GM19463 (cell line): ENCODE measurements at regions not wholly inside any gene's neighbourhood (a gene's known extent, or its start where the extent isn't known, plus 50 kb on each side); places are given as distances from the start of the nearest gene placed in this dataset.
"Not testable (repeated sequence)": the region's sequence is repeated elsewhere in the genome, so short reads cannot be mapped to it uniquely, and the experiment has no call there.

Source experiments
- ATAC-seq: cut with Tn5 transposase; IDR thresholded peaks from one replicate; pipeline ENCODE4 v1.9.1; 2021; ENCODE audit warnings: mild to moderate bottlenecking, moderate library complexity; ENCODE audit not compliant: unreplicated experiment

GRCh38 chr3:20921112-20921511 lies 735.1 kb upstream of the SGO1 start:
- ATAC-seq = not testable (repeated sequence)

- no peak for ATAC-seq
These were observed 731.1 kb upstream of the SGO1 start for GRCh38 chr3:20916951-20917606.

GRCh38 chr3:20914310-20914709 lies 728.3 kb upstream of the SGO1 start:
- ATAC-seq = no peak

DNA sequence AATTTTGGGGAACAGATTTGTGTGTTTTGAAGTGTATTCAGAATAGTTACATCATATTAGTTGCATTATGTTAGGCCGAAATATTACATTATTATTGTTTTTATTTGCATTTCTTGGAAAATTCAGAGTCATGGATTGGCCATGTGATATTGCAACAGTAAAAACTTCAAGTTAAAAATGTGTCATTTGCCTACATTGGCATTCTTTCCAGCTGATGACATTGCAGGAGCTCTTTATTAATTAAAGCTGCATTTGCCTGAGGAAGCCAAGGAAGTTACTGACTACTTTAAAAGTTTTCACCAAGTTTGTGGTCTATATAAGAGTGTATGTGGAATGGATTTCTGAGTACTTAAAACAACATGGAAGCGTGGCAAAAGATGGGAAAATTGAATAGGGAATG lies 726.4 kb upstream of the SGO1 start:
- ATAC-seq = no peak

DNA sequence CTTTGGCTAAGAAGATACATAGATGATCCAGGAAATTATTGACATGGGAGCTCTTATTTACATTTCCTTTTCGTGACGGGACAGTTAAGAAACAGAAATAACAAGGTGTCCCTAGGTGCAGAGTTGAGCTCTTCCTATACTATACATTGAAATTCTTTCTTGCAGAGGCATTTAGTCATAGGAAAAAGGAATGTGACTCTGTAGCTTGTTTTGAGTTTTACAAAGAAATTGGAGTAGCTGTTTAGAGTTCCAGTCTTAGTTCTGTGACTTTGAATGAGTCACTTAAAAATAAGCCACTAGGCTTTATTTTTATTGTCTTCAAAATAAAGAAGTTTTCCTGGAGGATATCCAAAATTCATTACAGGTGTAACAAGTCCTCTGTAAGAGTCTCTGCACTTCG lies 723.5 kb upstream of the SGO1 start:
- no peak for ATAC-seq

DNA sequence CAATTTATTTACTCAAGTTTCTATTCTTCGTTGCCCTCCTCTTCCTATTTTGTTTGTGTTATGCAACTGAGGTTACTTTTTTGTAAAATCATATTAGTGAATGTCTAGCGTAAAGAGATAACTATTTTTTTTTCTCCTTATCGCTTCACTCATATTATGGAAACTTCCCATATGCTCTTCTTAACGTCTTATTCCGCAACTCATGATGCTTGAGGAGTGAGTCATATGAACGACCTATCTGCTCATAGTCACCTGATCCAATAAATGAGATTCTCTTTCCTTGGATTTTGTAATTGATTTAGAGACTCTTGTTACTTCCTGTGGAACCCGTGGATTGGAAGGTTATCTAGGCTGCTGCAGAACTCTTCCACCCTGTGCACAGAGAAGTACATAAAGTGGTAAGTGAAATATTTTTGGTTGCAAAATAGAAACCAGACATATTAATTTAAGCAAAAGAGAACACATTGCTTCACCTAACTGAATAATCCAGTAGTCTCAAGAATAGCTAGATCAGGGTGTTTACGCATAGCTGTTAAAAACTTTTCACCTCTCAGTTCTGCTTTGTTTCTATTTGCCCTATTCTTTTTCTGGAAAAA lies 719.3 kb upstream of the SGO1 start:
- ATAC-seq = no peak

GRCh38 chr3:20904671-20905070 lies 718.7 kb upstream of the SGO1 start:
- no peak for ATAC-seq

GRCh38 chr3:20898962-20899361 lies 713.0 kb upstream of the SGO1 start:
- no peak for ATAC-seq

DNA sequence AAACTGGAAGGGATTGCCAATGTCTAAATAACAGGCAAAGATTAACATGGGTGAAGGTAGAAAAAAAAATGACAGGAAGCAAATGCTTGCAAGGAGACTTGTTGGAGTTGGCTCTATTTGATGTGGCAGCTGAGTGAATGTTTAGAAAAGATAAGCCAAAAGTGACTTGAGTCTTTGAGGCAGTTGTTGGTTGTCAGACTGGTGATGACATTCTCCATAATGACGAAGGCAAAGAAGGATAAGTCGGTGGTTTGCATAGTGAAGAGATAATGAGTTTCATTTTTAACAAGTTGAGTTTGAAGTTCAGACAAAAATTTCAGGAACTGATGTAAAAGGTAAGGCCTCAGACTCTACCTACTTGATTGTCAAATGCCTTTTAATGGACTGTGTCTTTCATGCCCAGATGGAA lies 704.1 kb upstream of the SGO1 start:
- no peak for ATAC-seq

- no peak for ATAC-seq
These were observed 692.7 kb upstream of the SGO1 start for GRCh38 chr3:20878691-20879090.

DNA sequence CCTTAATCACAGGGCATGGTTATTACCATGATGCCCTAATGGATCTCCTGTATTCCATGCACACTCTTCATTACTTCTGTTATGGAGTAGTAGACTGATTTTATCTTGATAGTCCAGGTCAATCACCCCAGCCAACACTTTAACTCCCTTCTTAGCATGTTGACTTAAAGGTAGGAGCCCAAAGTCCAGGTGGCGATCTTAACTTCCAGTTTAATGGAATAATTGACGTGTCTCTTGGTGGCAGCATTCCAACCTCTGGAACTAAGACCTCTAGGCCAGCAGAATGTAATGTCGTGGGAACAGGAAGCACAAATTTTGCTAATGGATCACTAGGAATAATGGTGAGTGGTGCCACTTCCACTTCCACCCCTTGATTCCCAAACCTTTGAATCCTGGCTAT lies 687.2 kb upstream of the SGO1 start:
- no peak for ATAC-seq

DNA sequence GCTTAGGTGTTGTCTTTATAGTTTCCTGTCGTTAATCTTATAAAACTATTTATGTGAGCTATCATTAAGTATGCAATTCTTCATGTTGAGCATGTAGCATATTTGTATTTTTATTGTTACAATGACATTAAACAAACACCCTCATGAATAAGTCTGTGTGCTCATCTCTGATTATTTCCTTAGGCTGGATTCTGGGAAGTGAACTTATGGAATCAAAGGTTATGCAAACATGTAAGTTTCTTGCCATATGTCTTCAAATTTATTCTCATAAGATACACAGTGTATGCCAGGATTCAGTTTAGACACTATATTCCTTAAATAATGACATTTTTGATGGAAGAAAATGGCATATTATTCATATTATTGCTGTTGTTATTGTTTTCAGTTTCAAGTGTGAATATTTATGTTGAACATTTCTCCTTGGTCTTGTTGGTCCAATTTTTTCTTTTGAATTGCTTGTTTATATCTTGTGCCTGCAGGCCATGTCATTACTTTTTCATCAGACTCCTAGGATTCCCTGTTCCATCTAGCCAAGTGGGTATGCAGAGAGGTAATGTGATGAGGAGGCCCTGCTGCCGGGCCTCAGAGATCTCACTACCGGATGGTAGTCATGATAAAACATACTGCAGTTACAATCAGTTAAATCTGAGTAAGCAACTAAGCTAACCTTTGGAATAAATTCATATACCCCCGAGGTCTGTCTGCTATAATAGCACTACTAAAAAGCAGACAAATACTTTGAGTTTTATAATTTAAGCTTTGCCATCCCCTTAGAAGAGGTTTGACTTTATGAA lies 684.3 kb upstream of the SGO1 start:
- no peak for ATAC-seq

DNA sequence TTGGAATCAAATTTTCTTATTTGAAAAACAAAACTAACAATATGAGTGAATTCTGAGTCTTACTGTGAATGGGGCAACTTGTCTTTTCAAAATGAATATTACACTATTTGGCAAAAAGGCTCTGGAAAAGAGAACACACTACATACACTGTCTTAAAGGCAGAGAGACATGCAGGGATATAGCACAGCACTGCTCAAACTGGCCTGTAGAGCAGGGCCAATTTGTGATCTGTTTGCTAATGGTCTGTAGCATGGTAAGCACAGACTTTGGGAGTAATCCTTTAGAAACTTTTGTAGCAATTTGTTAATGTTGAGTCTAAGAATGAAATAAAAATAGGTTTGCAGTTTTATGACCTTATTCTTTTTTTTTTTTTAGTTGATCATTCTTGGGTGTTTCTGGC lies 679.8 kb upstream of the SGO1 start:
- no peak for ATAC-seq

- ATAC-seq = no peak
These were observed 675.4 kb upstream of the SGO1 start for GRCh38 chr3:20861454-20861853.

- ATAC-seq = no peak
These were observed 671.6 kb upstream of the SGO1 start for GRCh38 chr3:20857636-20858035.

DNA sequence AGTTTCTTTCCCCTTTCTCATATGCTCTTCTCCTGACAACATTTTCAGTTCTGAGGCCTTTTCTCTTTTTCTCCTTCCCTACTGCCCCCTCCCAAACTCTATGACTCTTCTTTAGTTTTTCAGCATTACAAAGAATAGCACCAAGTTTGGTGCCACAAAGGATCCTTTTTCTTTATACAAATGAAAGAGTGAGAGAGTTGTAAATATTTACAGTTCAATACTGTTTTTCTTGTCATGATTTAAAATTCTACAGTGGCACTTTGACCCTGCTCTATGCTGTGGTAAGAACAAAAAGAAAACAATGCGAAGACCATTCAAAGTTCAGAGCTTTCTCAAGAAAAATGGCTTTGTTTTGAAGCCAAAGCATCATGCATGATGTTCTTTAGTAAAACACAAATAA lies 667.9 kb upstream of the SGO1 start:
- no peak for ATAC-seq

GRCh38 chr3:20852712-20853111 lies 666.7 kb upstream of the SGO1 start:
- ATAC-seq = no peak

DNA sequence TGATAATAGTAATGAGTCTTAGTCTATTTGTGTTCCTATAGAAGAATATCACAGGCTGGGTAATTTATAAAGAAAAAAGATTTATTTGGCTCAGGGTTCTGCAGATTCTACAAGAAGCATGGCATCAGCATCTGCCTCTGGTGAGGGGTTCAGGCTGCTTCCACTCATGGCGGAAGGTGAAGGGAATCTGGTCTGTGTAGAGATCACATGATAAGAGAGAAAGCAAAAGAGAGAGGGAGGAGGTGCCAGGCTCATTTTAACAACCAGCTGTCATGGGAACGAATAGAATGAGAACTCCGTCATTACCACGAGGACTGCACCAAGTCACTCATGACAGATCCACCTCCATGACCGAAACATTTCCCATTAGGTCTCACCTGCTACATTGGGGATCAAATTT lies 664.0 kb upstream of the SGO1 start:
- ATAC-seq = no peak

- no peak for ATAC-seq
These were observed 660.8 kb upstream of the SGO1 start for GRCh38 chr3:20846832-20847231.

DNA sequence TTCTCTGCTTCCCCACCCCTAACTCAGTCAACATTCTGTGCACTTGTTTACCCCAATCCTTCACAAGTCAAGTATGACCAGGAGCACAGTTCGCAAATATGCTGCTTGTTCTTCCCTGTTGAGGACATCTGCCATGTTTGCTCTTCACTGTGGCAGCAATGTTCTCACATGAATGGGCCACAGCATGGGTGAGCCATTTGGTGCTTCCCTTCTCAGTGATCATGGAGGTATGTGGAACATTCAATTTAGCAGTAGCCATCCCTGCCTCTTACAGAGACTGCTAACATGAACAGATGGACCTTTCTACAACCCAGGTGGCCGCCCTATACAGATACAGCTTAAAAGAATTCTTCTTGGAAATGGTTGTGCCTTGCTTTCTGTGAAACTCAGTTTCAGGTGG lies 660.1 kb upstream of the SGO1 start:
- no peak for ATAC-seq

DNA sequence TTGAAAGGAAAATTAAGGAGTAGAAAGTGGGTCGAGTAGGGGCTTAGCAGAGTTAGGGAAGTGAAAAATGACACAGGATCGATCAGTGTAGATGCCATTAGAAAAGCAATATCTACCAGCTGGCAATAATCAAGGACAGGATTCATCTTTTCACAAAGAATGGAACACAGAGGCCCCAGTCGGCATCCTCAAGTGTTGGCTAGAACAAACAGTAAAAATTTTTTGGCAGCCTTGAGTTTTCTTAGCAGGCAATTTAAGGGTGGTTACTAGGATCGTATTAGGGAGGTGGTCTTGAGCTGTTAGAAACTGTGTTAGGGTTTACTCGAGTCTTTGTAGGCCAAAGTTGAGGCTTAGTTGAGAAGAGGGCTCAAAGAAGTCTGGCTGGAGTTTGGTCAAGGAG lies 658.8 kb upstream of the SGO1 start:
- no peak for ATAC-seq
